CD1c-positive myeloid dendritic cell (primary cell): ENCODE measurements at regions not wholly inside any gene's neighbourhood (a gene's known extent, or its start where the extent isn't known, plus 50 kb on each side); places are given as distances from the start of the nearest gene placed in this dataset.
"Not testable (repeated sequence)": the region's sequence is repeated elsewhere in the genome, so short reads cannot be mapped to it uniquely, and the experiment has no call there.

ENCODE experiments used
- DNase-seq: peaks from one replicate; pipeline ENCODE4 v3.0.0-alpha.2; 2016; ENCODE audit errors: extremely low spot score

GRCh38 chr7:76926416-76926815, 105.7 kb downstream of the SPDYE17 start:
- DNase-seq = not testable (repeated sequence)

GRCh38 chr7:76924756-76925155, 107.4 kb downstream of the SPDYE17 start:
- not testable (repeated sequence) for DNase-seq

- DNase-seq = not testable (repeated sequence)
Observed at GRCh38 chr7:76918619-76919018, 113.5 kb downstream of the SPDYE17 start.

GRCh38 chr7:76914361-76914760, 117.8 kb downstream of the SPDYE17 start:
- not testable (repeated sequence) for DNase-seq

GRCh38 chr7:76912011-76912814, 119.9 kb downstream of the SPDYE17 start:
- not testable (repeated sequence) for DNase-seq

GRCh38 chr7:76904688-76905087, 127.5 kb downstream of the SPDYE17 start:
- DNase-seq = not testable (repeated sequence)

- DNase-seq = not testable (repeated sequence)
Observed at GRCh38 chr7:76901944-76902710, 130.0 kb downstream of the SPDYE17 start.

GRCh38 chr7:76898807-76899206, 133.4 kb downstream of the SPDYE17 start:
- not testable (repeated sequence) for DNase-seq

GRCh38 chr7:76897007-76897406, 135.2 kb downstream of the SPDYE17 start:
- DNase-seq = not testable (repeated sequence)

GRCh38 chr7:76895696-76896095, 136.5 kb downstream of the SPDYE17 start:
- not testable (repeated sequence) for DNase-seq

GRCh38 chr7:76891771-76892170, 140.4 kb downstream of the SPDYE17 start:
- DNase-seq = not testable (repeated sequence)

GRCh38 chr7:76879733-76880288, 152.3 kb downstream of the SPDYE17 start:
- DNase-seq = not testable (repeated sequence)

- DNase-seq = not testable (repeated sequence)
Observed at GRCh38 chr7:76875760-76876159, 156.4 kb downstream of the SPDYE17 start.

- not testable (repeated sequence) for DNase-seq
Observed at GRCh38 chr7:76870504-76870808, 161.7 kb downstream of the SPDYE17 start.

GRCh38 chr7:76867364-76867889, 164.7 kb downstream of the SPDYE17 start:
- not testable (repeated sequence) for DNase-seq

- not testable (repeated sequence) for DNase-seq
Observed at GRCh38 chr7:76863150-76863773, 168.9 kb downstream of the SPDYE17 start.

- DNase-seq = not testable (repeated sequence)
Observed at GRCh38 chr7:76862241-76862640, 169.9 kb downstream of the SPDYE17 start.

- DNase-seq = not testable (repeated sequence)
Observed at GRCh38 chr7:76859933-76860332, 172.2 kb downstream of the SPDYE17 start.

GRCh38 chr7:76854631-76855030, 177.5 kb downstream of the SPDYE17 start:
- DNase-seq = not testable (repeated sequence)

- DNase-seq = not testable (repeated sequence)
Observed at GRCh38 chr7:76852787-76853584, 179.2 kb downstream of the SPDYE17 start.

- DNase-seq = not testable (repeated sequence)
Observed at GRCh38 chr7:76852362-76852761, 179.8 kb downstream of the SPDYE17 start.
